Endothelial cell of umbilical vein (primary cell): ENCODE measurements at regions not wholly inside any gene's neighbourhood (a gene's known extent, or its start where the extent isn't known, plus 50 kb on each side); places are given as distances from the start of the nearest gene placed in this dataset.

Source experiments
- BruUV-seq: library from RNA; stranded (reverse); fragments of 400-500 nt; replicated peaks from 2 replicates; lab custom pipeline; 2021; lab: Mats Ljungman, UMichigan
- CTCF ChIA-PET: fragments of 300-600, 350-600 bp; sonication (Branson Sonifier 250); formaldehyde crosslinking; loops from one replicate; lab custom pipeline; 2021; ENCODE audit warnings: antibody characterized with exemption, inconsistent platforms; lab: Charles Lee
- POLR2A ChIA-PET: fragments of 300-600, 350-600 bp; sonication (Branson Sonifier 250); formaldehyde crosslinking; loops from one replicate; lab custom pipeline; 2021; ENCODE audit warnings: antibody characterized with exemption, inconsistent platforms; lab: Charles Lee
- DNase-seq: peaks from one replicate; pipeline ENCODE4 v3.0.0-alpha.2; 2011; ENCODE audit warnings: low read depth, low spot score
- FAIRE-seq: peaks from 2 replicates; lab custom pipeline; 2011; peaks lifted over from hg19 to GRCh38; lab: Jason Lieb, UNC
- H2AFZ ChIP-seq: 2 replicates; pipeline ENCODE4 v1.6.0; 2012; ENCODE audit warnings: low read depth, low read length, control low read depth, inconsistent platforms
- H3K27ac ChIP-seq: 2 replicates; pipeline ENCODE4 v1.5.1; 2011; ENCODE audit warnings: low read depth, mild to moderate bottlenecking, control low read depth, low read length, moderate library complexity; ENCODE audit not compliant: insufficient read depth
- H3K27me3 ChIP-seq, 2 experiments: 2 replicates each; pipeline versions ENCODE4 v1.6.0 to v1.6.1; 2011; ENCODE audit warnings: low read length in 2 of 2, mixed read lengths in 1 of 2; ENCODE audit not compliant: control insufficient read depth in 2 of 2, insufficient read depth in 2 of 2
- H3K36me3 ChIP-seq, 2 experiments: 2 replicates in 1 of 2; 3 replicates in 1 of 2; pipeline ENCODE4 v1.5.1; 2011; ENCODE audit warnings: low read length in 2 of 2, mild to moderate bottlenecking in 1 of 2, moderate library complexity in 1 of 2; ENCODE audit not compliant: control insufficient read depth in 2 of 2, insufficient read depth in 2 of 2; ENCODE audit errors: extremely low read depth in 1 of 2
- H3K4me1 ChIP-seq: 3 replicates; pipeline ENCODE4 v1.5.1; 2011; ENCODE audit warnings: mild to moderate bottlenecking, low read length; ENCODE audit not compliant: control insufficient read depth, insufficient read depth; ENCODE audit errors: extremely low read depth
- H3K4me2 ChIP-seq: 2 replicates; pipeline ENCODE4 v1.6.1; 2011; ENCODE audit warnings: low read length, control low read depth, mixed read lengths; ENCODE audit not compliant: insufficient read depth
- H3K4me3 ChIP-seq, 3 experiments: fragments of 200-600 bp in 1 of 3; sonication (generic), shearing (Covaris generic) in 1 of 3; replicated peaks in 1 of 3; 2 replicates each; pipeline ENCODE4 v1.5.1; 2011 to 2016; ENCODE audit warnings: control low read depth in 3 of 3, low read length in 3 of 3, mild to moderate bottlenecking in 2 of 3, inconsistent platforms in 1 of 3, low read depth in 1 of 3, moderate library complexity in 1 of 3; ENCODE audit not compliant: insufficient read depth in 1 of 3
- H3K79me2 ChIP-seq: 2 replicates; pipeline ENCODE4 v1.6.0; 2012; ENCODE audit warnings: low read length, inconsistent platforms; ENCODE audit not compliant: control insufficient read depth, insufficient read depth
- H3K9ac ChIP-seq: replicated peaks from 2 replicates; pipeline ENCODE3; 2011; ENCODE audit warnings: low read length, control low read depth; ENCODE audit not compliant: insufficient read depth; ENCODE audit errors: extremely low read depth
- H3K9me1 ChIP-seq: replicated peaks from 3 replicates; pipeline ENCODE4 v1.6.0; 2011; ENCODE audit warnings: mild to moderate bottlenecking, low read length; ENCODE audit not compliant: control insufficient read depth, insufficient read depth; ENCODE audit errors: extremely low read depth
- H3K9me3 ChIP-seq: replicated peaks from 2 replicates; pipeline ENCODE4 v1.5.1; 2012; ENCODE audit warnings: low read length, inconsistent platforms; ENCODE audit not compliant: control insufficient read depth, insufficient read depth
- H4K20me1 ChIP-seq: replicated peaks from 2 replicates; pipeline ENCODE3; 2011; ENCODE audit warnings: mild to moderate bottlenecking, low read length; ENCODE audit not compliant: control insufficient read depth, insufficient read depth; ENCODE audit errors: extremely low read depth
- EZH2 ChIP-seq: IDR thresholded peaks from 2 replicates; pipeline ENCODE4 v1.6.1; 2012; ENCODE audit warnings: borderline replicate concordance, low read depth, mild to moderate bottlenecking, moderate library complexity, low read length, inconsistent platforms; ENCODE audit not compliant: severe bottlenecking
- FOS ChIP-seq: IDR thresholded peaks from 2 replicates; pipeline ENCODE4 v1.6.1; 2011; ENCODE audit warnings: mild to moderate bottlenecking, low read length, moderate library complexity, borderline replicate concordance; ENCODE audit not compliant: insufficient read depth
- GATA2 ChIP-seq: IDR thresholded peaks from 2 replicates; pipeline ENCODE4 v1.7.0; 2011; ENCODE audit warnings: low read depth, mild to moderate bottlenecking, moderate library complexity, mixed read lengths, low read length; ENCODE audit not compliant: insufficient read length, insufficient read depth
- JUN ChIP-seq: IDR thresholded peaks from 2 replicates; pipeline ENCODE4 v1.6.1; 2011; ENCODE audit warnings: borderline replicate concordance, low read depth; ENCODE audit not compliant: insufficient read length, insufficient read depth
- MAX ChIP-seq: IDR thresholded peaks from 2 replicates; pipeline ENCODE4 v1.6.1; 2011; ENCODE audit not compliant: insufficient read depth, insufficient read length
- MYC ChIP-seq: IDR thresholded peaks from one replicate; pipeline ENCODE4 v1.6.1; 2011; ENCODE audit warnings: mild to moderate bottlenecking, low read depth, low read length
- POLR2A ChIP-seq: IDR thresholded peaks from 2 replicates; pipeline ENCODE4 v1.6.1; 2012; ENCODE audit warnings: low read depth, mild to moderate bottlenecking, control low read depth, low read length
- POLR2AphosphoS5 ChIP-seq: IDR thresholded peaks from 2 replicates; pipeline ENCODE4 v1.6.1; 2012; ENCODE audit warnings: low read depth, mild to moderate bottlenecking, control low read depth, low read length, moderate library complexity; ENCODE audit not compliant: insufficient read depth
- dilution Hi-C: fragments of 300-500 bp; cut with MboI; formaldehyde crosslinking; loops from one replicate; pipeline ENCODE4 v1.15.0; 2019; ENCODE audit warnings: low sequenced_read_pairs; ENCODE audit not compliant: extremely low pct_ligation_motif_present
- intact Hi-C: fragments of 100-400 bp; cut with micrococcal nuclease; formaldehyde crosslinking; loops from one replicate; pipeline ENCODE4 v1.10.0; 2022
- TF ChIP-seq, protein P1 (sequence below), 2 donors: IDR thresholded peaks; 1 replicate in 1 of 2; 2 replicates in 1 of 2; pipeline ENCODE4 v1.5.1; 2011; ENCODE audit warnings: low read length in 2 of 2, mild to moderate bottlenecking in 2 of 2, moderate library complexity in 2 of 2, control low read depth in 1 of 2, inconsistent platforms in 1 of 2, low read depth in 1 of 2; ENCODE audit not compliant: insufficient read depth in 1 of 2; ENCODE audit errors: extremely low read depth in 1 of 2

- dilution Hi-C loops (loop anchor here (25.0 kb wide), 1 partner anchor 1030 kb away; the partner anchor contains the start of gene NR2F2), intact Hi-C loops (no loop called here)
- no peaks in the 10 kb centered on the region for H3K9me3 ChIP-seq
- no peak overlapping the region for H2AFZ ChIP-seq
- no peaks in the 10 kb centered on the region for H4K20me1 ChIP-seq
- no peak overlapping the region for H3K9ac ChIP-seq
- POLR2A ChIA-PET: no interaction called here
- no peaks in the 10 kb centered on the region for H3K79me2 ChIP-seq
- CTCF ChIA-PET: interaction anchor here (1.4 to 4.4 kb wide), 2 partner anchors 11 to 1019 kb away, joined by 6 to 20 read pairs; no protein-coding TSS in a partner anchor
- no TSS peak for BruUV-seq
- TF ChIP-seq POLR2AphosphoS5 (no peak), GATA2 (no peak), FOS (no peak), MYC (no peak), EZH2 (no peak), MAX (no peak), POLR2A (no peak), JUN (no peak)
- TF ChIP-seq, protein P1, sequence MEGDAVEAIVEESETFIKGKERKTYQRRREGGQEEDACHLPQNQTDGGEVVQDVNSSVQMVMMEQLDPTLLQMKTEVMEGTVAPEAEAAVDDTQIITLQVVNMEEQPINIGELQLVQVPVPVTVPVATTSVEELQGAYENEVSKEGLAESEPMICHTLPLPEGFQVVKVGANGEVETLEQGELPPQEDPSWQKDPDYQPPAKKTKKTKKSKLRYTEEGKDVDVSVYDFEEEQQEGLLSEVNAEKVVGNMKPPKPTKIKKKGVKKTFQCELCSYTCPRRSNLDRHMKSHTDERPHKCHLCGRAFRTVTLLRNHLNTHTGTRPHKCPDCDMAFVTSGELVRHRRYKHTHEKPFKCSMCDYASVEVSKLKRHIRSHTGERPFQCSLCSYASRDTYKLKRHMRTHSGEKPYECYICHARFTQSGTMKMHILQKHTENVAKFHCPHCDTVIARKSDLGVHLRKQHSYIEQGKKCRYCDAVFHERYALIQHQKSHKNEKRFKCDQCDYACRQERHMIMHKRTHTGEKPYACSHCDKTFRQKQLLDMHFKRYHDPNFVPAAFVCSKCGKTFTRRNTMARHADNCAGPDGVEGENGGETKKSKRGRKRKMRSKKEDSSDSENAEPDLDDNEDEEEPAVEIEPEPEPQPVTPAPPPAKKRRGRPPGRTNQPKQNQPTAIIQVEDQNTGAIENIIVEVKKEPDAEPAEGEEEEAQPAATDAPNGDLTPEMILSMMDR (IDR thresholded peaks at IDR 0.05; ENCODE audit: extremely low read depth in 1 of 2, insufficient read depth in 1 of 2, low read depth in 1 of 2, low read length in 2 of 2): no peak
- H3K36me3 ChIP-seq: peaks cover 0 to 2% of the 10 kb centered on the region in 2 experiments
- no peak overlapping the region for H3K4me3 ChIP-seq
- H3K27me3 ChIP-seq: no peaks in the 10 kb centered on the region
- peaks cover 38% of the 10 kb centered on the region for H3K4me1 ChIP-seq
- FAIRE-seq (no peak), DNase-seq (no peak)
- H3K27ac ChIP-seq: no peak overlapping the region
- no peak overlapping the region for H3K4me2 ChIP-seq
- no peaks in the 10 kb centered on the region for H3K9me1 ChIP-seq
These were observed 1023.4 kb upstream of the NR2F2 start for GRCh38 chr15:95307115-95307514.
